HCT116 (cell line): ENCODE measurements at regions not wholly inside any gene's neighbourhood (a gene's known extent, or its start where the extent isn't known, plus 50 kb on each side); places are given as distances from the start of the nearest gene placed in this dataset.

Experiments used
- ATAC-seq: fragments of 200-7000 bp; cut with Tn5 transposase; 2 replicates; pipeline ENCODE4 v1.9.1; 2020; ENCODE audit warnings: mild to moderate bottlenecking, moderate library complexity
- BruUV-seq: library from RNA; stranded (reverse); fragments of 400-500 nt; replicated peaks from 2 replicates; lab custom pipeline; 2021; lab: Mats Ljungman, UMichigan
- CTCF ChIA-PET: fragments of 300-600 bp; sonication (Branson Sonifier 250); formaldehyde crosslinking; loops from one replicate; lab custom pipeline; 2021; ENCODE audit warnings: antibody characterized with exemption; lab: Charles Lee
- POLR2A ChIA-PET: fragments of 300-600, 350-600 bp; sonication (Branson Sonifier 250); formaldehyde crosslinking; loops from one replicate; lab custom pipeline; 2021; ENCODE audit warnings: antibody characterized with exemption; lab: Charles Lee
- RAD21 ChIA-PET, 2 experiments: fragments of 300-600 bp; sonication (Branson Sonifier 250); formaldehyde crosslinking; loops; one replicate each; lab custom pipeline; 2023; ENCODE audit warnings: low total read pairs in 2 of 2; ENCODE audit not compliant: uncharacterized antibody in 2 of 2, unreplicated experiment in 2 of 2, low non-redundant PET in 1 of 2; lab: Charles Lee
- DNase-seq: peaks from one replicate; pipeline ENCODE4 v3.0.0-alpha.2; 2010; ENCODE audit warnings: low read depth, low spot score
- H2AFZ ChIP-seq: fragments of 200-600 bp; shearing (Covaris generic), sonication (generic); 2 replicates; pipeline ENCODE4 v1.6.1; 2017; ENCODE audit warnings: low read depth, mixed run types, mixed read lengths, antibody characterized with exemption, low read length; ENCODE audit not compliant: poor library complexity, severe bottlenecking
- H3K27ac ChIP-seq: 2 replicates; pipeline ENCODE4 v1.5.1; 2012; ENCODE audit warnings: low read depth, low read length
- H3K27me3 ChIP-seq: fragments of 200-600 bp; sonication (generic); 2 replicates; pipeline ENCODE4 v1.6.1; 2016; ENCODE audit warnings: mixed run types, low read length, mixed read lengths; ENCODE audit not compliant: insufficient read depth
- H3K36me3 ChIP-seq, 2 experiments: fragments of 200-500 bp in 1 of 2; fragments of 200-600 bp in 1 of 2; sonication (Bioruptor generic) in 1 of 2; sonication (generic) in 1 of 2; 2 replicates each; pipeline versions ENCODE4 v1.5.1 to v1.6.1; 2014 to 2016; ENCODE audit warnings: low read length in 2 of 2, inconsistent platforms in 1 of 2, mixed read lengths in 1 of 2, mixed run types in 1 of 2; ENCODE audit not compliant: insufficient read depth in 2 of 2, control insufficient read depth in 1 of 2
- H3K4me1 ChIP-seq, 2 experiments: fragments of 200-600 bp in 1 of 2; sonication (generic) in 1 of 2; 2 replicates each; pipeline versions ENCODE4 v1.5.1 to v1.6.1; 2012 to 2017; ENCODE audit warnings: low read length in 2 of 2, inconsistent platforms in 1 of 2, mild to moderate bottlenecking in 1 of 2, mixed read lengths in 1 of 2, mixed run types in 1 of 2, moderate library complexity in 1 of 2; ENCODE audit not compliant: insufficient read depth in 2 of 2, control insufficient read depth in 1 of 2
- H3K4me2 ChIP-seq: fragments of 200-600 bp; sonication (generic); 2 replicates; pipeline ENCODE4 v1.6.1; 2017; ENCODE audit warnings: mixed run types, low read length, mixed read lengths
- H3K4me3 ChIP-seq, 2 experiments: fragments of 200-600 bp in 1 of 2; sonication (generic) in 1 of 2; replicated peaks in 1 of 2; 2 replicates each; pipeline ENCODE4 v1.5.1; 2011 to 2016; ENCODE audit warnings: low read length in 2 of 2, control low read depth in 1 of 2, low read depth in 1 of 2, mild to moderate bottlenecking in 1 of 2, mixed read lengths in 1 of 2, mixed run types in 1 of 2
- H3K79me2 ChIP-seq: fragments of 200-600 bp; sonication (generic); 2 replicates; pipeline ENCODE4 v1.6.1; 2017; ENCODE audit warnings: mild to moderate bottlenecking, mixed run types, low read length, moderate library complexity, mixed read lengths; ENCODE audit not compliant: insufficient read depth
- H3K9ac ChIP-seq: fragments of 200-600 bp; sonication (generic); 2 replicates; pipeline ENCODE4 v1.6.1; 2016; ENCODE audit warnings: low read length, mixed read lengths
- H3K9me2 ChIP-seq: fragments of 200-600 bp; sonication (generic), shearing (Covaris generic); 2 replicates; pipeline ENCODE4 v1.6.1; 2017; ENCODE audit warnings: mixed run types, mild to moderate bottlenecking, moderate library complexity; ENCODE audit not compliant: insufficient read depth
- H3K9me3 ChIP-seq, 2 experiments: fragments of 200-500 bp in 1 of 2; fragments of 200-600 bp in 1 of 2; sonication (Bioruptor generic) in 1 of 2; sonication (generic) in 1 of 2; 2 replicates each; pipeline ENCODE4 v1.6.1; 2014 to 2017; ENCODE audit warnings: low read length in 2 of 2, mixed read lengths in 2 of 2, inconsistent platforms in 1 of 2, low read depth in 1 of 2, mild to moderate bottlenecking in 1 of 2, mixed run types in 1 of 2, moderate library complexity in 1 of 2; ENCODE audit not compliant: control insufficient read depth in 1 of 2, insufficient read depth in 1 of 2
- H4K20me1 ChIP-seq: fragments of 200-600 bp; sonication (generic), shearing (Covaris generic); 2 replicates; pipeline ENCODE4 v1.6.1; 2017; ENCODE audit warnings: mixed run types, mild to moderate bottlenecking, moderate library complexity; ENCODE audit not compliant: insufficient read depth
- CBX3 ChIP-seq: IDR thresholded peaks from 2 replicates; pipeline ENCODE4 v1.6.1; 2012; ENCODE audit warnings: low read depth
- CEBPB ChIP-seq: IDR thresholded peaks from 2 replicates; pipeline ENCODE4 v1.6.1; 2012; ENCODE audit warnings: low read depth
- CTCF ChIP-seq, 3 experiments: fragments of 200-600 bp in 1 of 3; sonication (generic) in 1 of 3; IDR thresholded peaks in 2 of 3; conservative IDR thresholded peaks in 1 of 3; 2 replicates each; pipeline ENCODE4 v1.5.1; 2012 to 2017; ENCODE audit warnings: low read depth in 2 of 3, low read length in 2 of 3, antibody characterized with exemption in 1 of 3, borderline replicate concordance in 1 of 3, control low read depth in 1 of 3, mild to moderate bottlenecking in 1 of 3, mixed read lengths in 1 of 3, mixed run types in 1 of 3, moderate library complexity in 1 of 3; ENCODE audit not compliant: insufficient read depth in 1 of 3
- EGR1 ChIP-seq: IDR thresholded peaks from 2 replicates; pipeline ENCODE4 v1.6.1; 2012; ENCODE audit warnings: low read depth
- ELF1 ChIP-seq: IDR thresholded peaks from 2 replicates; pipeline ENCODE4 v1.6.1; 2012; ENCODE audit warnings: low read depth, borderline replicate concordance
- EZH2phosphoT487 ChIP-seq: fragments of 200-600 bp; IDR thresholded peaks from 2 replicates; pipeline ENCODE4 v1.6.1; 2018; ENCODE audit warnings: antibody characterized with exemption, borderline replicate concordance
- FOSL1 ChIP-seq: IDR thresholded peaks from 2 replicates; pipeline ENCODE4 v1.6.1; 2012; ENCODE audit warnings: low read depth
- JUND ChIP-seq: IDR thresholded peaks from 2 replicates; pipeline ENCODE4 v1.6.1; 2012
- MAX ChIP-seq: IDR thresholded peaks from 2 replicates; pipeline ENCODE4 v1.6.1; 2012
- POLR2A ChIP-seq: IDR thresholded peaks from 2 replicates; pipeline ENCODE4 v1.7.0; 2011; ENCODE audit warnings: borderline replicate concordance; ENCODE audit not compliant: insufficient read depth, insufficient read length; ENCODE audit errors: extremely low read depth
- POLR2AphosphoS5 ChIP-seq: IDR thresholded peaks from 2 replicates; pipeline ENCODE4 v1.6.1; 2011; ENCODE audit warnings: mild to moderate bottlenecking, low read depth, low read length, moderate library complexity
- RAD21 ChIP-seq: IDR thresholded peaks from 2 replicates; pipeline ENCODE4 v1.6.1; 2012; ENCODE audit warnings: low read depth, mild to moderate bottlenecking
- REST ChIP-seq: IDR thresholded peaks from 2 replicates; pipeline ENCODE4 v1.6.1; 2012; ENCODE audit warnings: low read depth
- SIN3A ChIP-seq: IDR thresholded peaks from 2 replicates; pipeline ENCODE4 v1.6.1; 2012; ENCODE audit warnings: low read depth
- SP1 ChIP-seq: IDR thresholded peaks from 2 replicates; pipeline ENCODE4 v1.6.1; 2012; ENCODE audit warnings: low read depth
- SRF ChIP-seq: IDR thresholded peaks from 2 replicates; pipeline ENCODE4 v1.6.1; 2012; ENCODE audit warnings: low read depth
- TCF7L2 ChIP-seq: IDR thresholded peaks from 2 replicates; pipeline ENCODE4 v1.7.0; 2011; ENCODE audit warnings: borderline replicate concordance, inconsistent platforms; ENCODE audit not compliant: insufficient read depth, insufficient read length; ENCODE audit errors: extremely low read depth
- ZFX ChIP-seq: fragments of 450-650 bp; IDR thresholded peaks from 2 replicates; pipeline ENCODE4 v1.6.1; 2017
- ZNF274 ChIP-seq: fragments of 200-500 bp; sonication (Bioruptor generic); IDR thresholded peaks from 2 replicates; pipeline ENCODE4 v1.6.1; 2014; ENCODE audit warnings: mild to moderate bottlenecking, low read depth, low read length, inconsistent platforms
- intact Hi-C: fragments of 100-400 bp; cut with micrococcal nuclease; formaldehyde crosslinking; loops from 2 replicates; pipeline ENCODE4 v1.10.0; 2022

- no peaks in the 10 kb centered on the region for H3K36me3 ChIP-seq
- no peak overlapping the region for H3K4me2 ChIP-seq
- no peaks in the 10 kb centered on the region for H3K9me2 ChIP-seq
- H4K20me1 ChIP-seq: no peaks in the 10 kb centered on the region
- ChIA-PET CTCF (no interaction called here), POLR2A (no interaction called here), RAD21 (no interaction called here)
- H3K9me3 ChIP-seq: peaks cover 14 to 15% of the 10 kb centered on the region in 2 experiments; a peak in 3 of 4 replicates
- ATAC-seq (no peak), DNase-seq (no peak)
- H3K79me2 ChIP-seq: no peaks in the 10 kb centered on the region
- no peaks in the 10 kb centered on the region for H3K4me1 ChIP-seq
- H3K27me3 ChIP-seq: peaks cover 6% of the 10 kb centered on the region
- no peak for TF ChIP-seq SIN3A
- TF ChIP-seq FOSL1: no peak
- TF ChIP-seq CTCF (IDR thresholded peaks at IDR 0.05 in 2 of 3, conservative IDR thresholded peaks at IDR 0.05 in 1 of 3; ENCODE audit: borderline replicate concordance in 1 of 3, insufficient read depth in 1 of 3, low read depth in 2 of 3, low read length in 2 of 3): no peak
- TF ChIP-seq JUND: no peak
- no peak for TF ChIP-seq CBX3
- TF ChIP-seq EGR1: no peak
- TF ChIP-seq POLR2AphosphoS5: no peak
- TF ChIP-seq CEBPB: no peak
- no peak for TF ChIP-seq POLR2A
- TF ChIP-seq TCF7L2: no peak
- no peak for TF ChIP-seq ELF1
- TF ChIP-seq SRF: no peak
- no peak for TF ChIP-seq REST
- no peak for TF ChIP-seq RAD21
- TF ChIP-seq SP1: no peak
- TF ChIP-seq MAX: no peak
- no peak for TF ChIP-seq EZH2phosphoT487
- TF ChIP-seq ZNF274: no peak
- no peak for TF ChIP-seq ZFX
- H3K9ac ChIP-seq: no peak overlapping the region
- intact Hi-C loops: no loop called here
- H2AFZ ChIP-seq: no peak overlapping the region
- H3K4me3 ChIP-seq: no peak overlapping the region
- BruUV-seq: no TSS peak
- H3K27ac ChIP-seq: no peak overlapping the region
These were observed 87.2 kb upstream of the SMIM36 start for GRCh38 chr17:55598495-55598894.
